ENCODE measurements at regions not wholly inside any gene's neighbourhood (a gene's known extent, or its start where the extent isn't known, plus 50 kb on each side); places are given as distances from the start of the nearest gene placed in this dataset.

DNA sequence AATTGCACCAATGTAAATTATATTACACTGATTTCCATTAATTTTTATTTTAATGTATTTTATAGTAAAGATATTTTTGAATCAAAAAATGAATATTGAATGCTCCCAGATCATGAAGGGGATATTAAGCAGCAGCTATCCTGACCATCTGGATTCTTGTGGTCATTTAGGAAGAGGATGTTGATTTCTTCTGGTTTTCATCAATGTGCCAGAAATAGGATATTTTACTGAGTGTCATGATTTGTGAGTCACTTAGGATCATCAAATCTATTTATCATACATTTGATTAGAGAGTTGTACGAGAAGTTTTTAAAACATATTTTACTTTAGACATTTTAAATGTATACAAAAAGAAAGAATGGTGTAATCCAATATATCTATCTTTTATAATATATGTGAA, 366.3 kb upstream of the CHRM2 start:
- no peak overlapping the region for H3K4me3 ChIP-seq (ENCODE audit: low read depth, low read length, poor library complexity, severe bottlenecking)
- no peaks in the 10 kb centered on the region for H3K36me3 ChIP-seq (ENCODE audit: insufficient read depth, low read length, poor library complexity, severe bottlenecking)
- H3K4me1 ChIP-seq (ENCODE audit: insufficient read depth, low read length, poor library complexity, severe bottlenecking) = no peaks in the 10 kb centered on the region
- no peak for DNase-seq (ENCODE audit: low spot score)
- no peak overlapping the region for H3K27ac ChIP-seq (ENCODE audit: low read depth, low read length, poor library complexity, severe bottlenecking)
- TF ChIP-seq, protein P1, sequence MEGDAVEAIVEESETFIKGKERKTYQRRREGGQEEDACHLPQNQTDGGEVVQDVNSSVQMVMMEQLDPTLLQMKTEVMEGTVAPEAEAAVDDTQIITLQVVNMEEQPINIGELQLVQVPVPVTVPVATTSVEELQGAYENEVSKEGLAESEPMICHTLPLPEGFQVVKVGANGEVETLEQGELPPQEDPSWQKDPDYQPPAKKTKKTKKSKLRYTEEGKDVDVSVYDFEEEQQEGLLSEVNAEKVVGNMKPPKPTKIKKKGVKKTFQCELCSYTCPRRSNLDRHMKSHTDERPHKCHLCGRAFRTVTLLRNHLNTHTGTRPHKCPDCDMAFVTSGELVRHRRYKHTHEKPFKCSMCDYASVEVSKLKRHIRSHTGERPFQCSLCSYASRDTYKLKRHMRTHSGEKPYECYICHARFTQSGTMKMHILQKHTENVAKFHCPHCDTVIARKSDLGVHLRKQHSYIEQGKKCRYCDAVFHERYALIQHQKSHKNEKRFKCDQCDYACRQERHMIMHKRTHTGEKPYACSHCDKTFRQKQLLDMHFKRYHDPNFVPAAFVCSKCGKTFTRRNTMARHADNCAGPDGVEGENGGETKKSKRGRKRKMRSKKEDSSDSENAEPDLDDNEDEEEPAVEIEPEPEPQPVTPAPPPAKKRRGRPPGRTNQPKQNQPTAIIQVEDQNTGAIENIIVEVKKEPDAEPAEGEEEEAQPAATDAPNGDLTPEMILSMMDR (conservative IDR thresholded peaks at IDR 0.05; ENCODE audit: low read depth, low read length) = no peak
- no peak for TF ChIP-seq EZH2 (IDR thresholded peaks at IDR 0.05; ENCODE audit: borderline replicate concordance, low read depth, low read length, poor library complexity, severe bottlenecking)
- no peaks in the 10 kb centered on the region for H3K27me3 ChIP-seq (replicated peaks; ENCODE audit: insufficient read depth, low read depth, low read length, poor library complexity)
- ChIA-PET POLR2A (ENCODE audit: low non-redundant PET) (no interaction called here), CTCF (no interaction called here)
- intact Hi-C loops (cut with micrococcal nuclease; ENCODE audit: unreplicated experiment) = no loop called here
- no TSS peak for BruUV-seq (replicated peaks)
- no peaks in the 10 kb centered on the region for H3K9me3 ChIP-seq (ENCODE audit: low read depth, low read length, poor library complexity, severe bottlenecking)

GRCh38 chr7:136501151-136501550, 367.3 kb upstream of the CHRM2 start:
- BruUV-seq (replicated peaks) = no TSS peak
- H3K27ac ChIP-seq (ENCODE audit: low read depth, low read length, poor library complexity, severe bottlenecking) = no peak overlapping the region
- no peak overlapping the region for H3K4me3 ChIP-seq (ENCODE audit: low read depth, low read length, poor library complexity, severe bottlenecking)
- no peak for DNase-seq (ENCODE audit: low spot score)
- ChIA-PET CTCF (no interaction called here), POLR2A (ENCODE audit: low non-redundant PET) (no interaction called here)
- no peak for TF ChIP-seq EZH2 (IDR thresholded peaks at IDR 0.05; ENCODE audit: borderline replicate concordance, low read depth, low read length, poor library complexity, severe bottlenecking)
- TF ChIP-seq, protein P1 (conservative IDR thresholded peaks at IDR 0.05; ENCODE audit: low read depth, low read length) = no peak
- intact Hi-C loops (cut with micrococcal nuclease; ENCODE audit: unreplicated experiment) = no loop called here
- no peaks in the 10 kb centered on the region for H3K9me3 ChIP-seq (ENCODE audit: low read depth, low read length, poor library complexity, severe bottlenecking)
- H3K27me3 ChIP-seq (replicated peaks; ENCODE audit: insufficient read depth, low read depth, low read length, poor library complexity) = no peaks in the 10 kb centered on the region
- H3K4me1 ChIP-seq (ENCODE audit: insufficient read depth, low read length, poor library complexity, severe bottlenecking) = no peaks in the 10 kb centered on the region
- no peaks in the 10 kb centered on the region for H3K36me3 ChIP-seq (ENCODE audit: insufficient read depth, low read length, poor library complexity, severe bottlenecking)

- no peak for DNase-seq (ENCODE audit: low spot score)
- intact Hi-C loops (cut with micrococcal nuclease; ENCODE audit: unreplicated experiment) = no loop called here
- POLR2A ChIA-PET (ENCODE audit: low non-redundant PET) = no interaction called here
These were observed 371.9 kb upstream of the CHRM2 start for GRCh38 chr7:136496551-136496950.

More at GRCh38 chr7:136496551-136496950, 371.9 kb upstream of the CHRM2 start:
- TF ChIP-seq EZH2 (IDR thresholded peaks at IDR 0.05; ENCODE audit: borderline replicate concordance, low read depth, low read length, poor library complexity, severe bottlenecking) = no peak
- TF ChIP-seq, protein P1 (conservative IDR thresholded peaks at IDR 0.05; ENCODE audit: low read depth, low read length) = no peak
- no peaks in the 10 kb centered on the region for H3K9me3 ChIP-seq (ENCODE audit: low read depth, low read length, poor library complexity, severe bottlenecking)
- H3K4me3 ChIP-seq (ENCODE audit: low read depth, low read length, poor library complexity, severe bottlenecking) = no peak overlapping the region
- no peaks in the 10 kb centered on the region for H3K36me3 ChIP-seq (ENCODE audit: insufficient read depth, low read length, poor library complexity, severe bottlenecking)
- no peaks in the 10 kb centered on the region for H3K27me3 ChIP-seq (replicated peaks; ENCODE audit: insufficient read depth, low read depth, low read length, poor library complexity)
- no peak overlapping the region for H3K27ac ChIP-seq (ENCODE audit: low read depth, low read length, poor library complexity, severe bottlenecking)
- CTCF ChIA-PET = no interaction called here
- no TSS peak for BruUV-seq (replicated peaks)
- no peaks in the 10 kb centered on the region for H3K4me1 ChIP-seq (ENCODE audit: insufficient read depth, low read length, poor library complexity, severe bottlenecking)

Measured in A673 (cell line).